CD8-positive, alpha-beta memory T cell (primary cell): ENCODE measurements at regions not wholly inside any gene's neighbourhood (a gene's known extent, or its start where the extent isn't known, plus 50 kb on each side); places are given as distances from the start of the nearest gene placed in this dataset.
"Not testable (repeated sequence)": the region's sequence is repeated elsewhere in the genome, so short reads cannot be mapped to it uniquely, and the experiment has no call there.

ENCODE experiments used
- CTCF ChIA-PET: fragments of 350-600 bp; sonication (Branson Sonifier 250); formaldehyde crosslinking; loops from one replicate; lab custom pipeline; 2021; ENCODE audit warnings: antibody characterized with exemption; lab: Charles Lee
- POLR2A ChIA-PET: fragments of 350-600 bp; sonication (Branson Sonifier 250); formaldehyde crosslinking; loops from one replicate; lab custom pipeline; 2021; ENCODE audit warnings: antibody characterized with exemption; lab: Charles Lee
- DNase-seq, 5 donors: peaks; one replicate each; pipeline versions ENCODE4 v3.0.0 to v3.0.0-alpha.2; 2020 to 2022; ENCODE audit warnings: mixed read lengths in 1 of 5
- H3K27ac ChIP-seq: one replicate; pipeline ENCODE4 v1.7.0; 2013; ENCODE audit warnings: low read depth, mild to moderate bottlenecking, low read length, moderate library complexity
- H3K27me3 ChIP-seq: 2 replicates; pipeline ENCODE4 v1.7.0; 2013; ENCODE audit warnings: low read length, mild to moderate bottlenecking; ENCODE audit not compliant: insufficient read depth, poor library complexity, severe bottlenecking
- H3K36me3 ChIP-seq: 2 replicates; pipeline ENCODE4 v1.7.0; 2013; ENCODE audit warnings: mild to moderate bottlenecking, low read length, moderate library complexity; ENCODE audit not compliant: insufficient read depth
- H3K4me1 ChIP-seq: 2 replicates; pipeline ENCODE4 v1.7.0; 2013; ENCODE audit warnings: mild to moderate bottlenecking, low read length, moderate library complexity; ENCODE audit not compliant: insufficient read depth
- H3K4me3 ChIP-seq: 2 replicates; pipeline ENCODE4 v1.7.0; 2013; ENCODE audit warnings: mild to moderate bottlenecking, low read length
- H3K9me3 ChIP-seq: 2 replicates; pipeline ENCODE4 v1.7.0; 2013; ENCODE audit warnings: mild to moderate bottlenecking, low read length
- H3K27ac Mint-ChIP-seq, 8 donors: one replicate each; pipeline ENCODE4 v1.8.0; 2020 to 2021; ENCODE audit warnings: mixed read lengths in 8 of 8, mild to moderate bottlenecking in 6 of 8, inconsistent platforms in 3 of 8, moderate library complexity in 3 of 8
- H3K27me3 Mint-ChIP-seq, 2 donors: one replicate each; pipeline ENCODE4 v1.8.0; 2020 to 2021; ENCODE audit warnings: mixed read lengths in 2 of 2, mild to moderate bottlenecking in 1 of 2, moderate library complexity in 1 of 2
- H3K36me3 Mint-ChIP-seq, 3 donors: one replicate each; pipeline ENCODE4 v1.8.0; 2020 to 2021; ENCODE audit warnings: mixed read lengths in 3 of 3, inconsistent platforms in 1 of 3, mild to moderate bottlenecking in 1 of 3
- H3K4me1 Mint-ChIP-seq, 3 donors: one replicate each; pipeline ENCODE4 v1.8.0; 2020 to 2021; ENCODE audit warnings: mixed read lengths in 3 of 3, inconsistent platforms in 1 of 3, mild to moderate bottlenecking in 1 of 3
- H3K4me3 Mint-ChIP-seq, 7 donors: one replicate each; pipeline ENCODE4 v1.8.0; 2020 to 2021; ENCODE audit warnings: mixed read lengths in 7 of 7, mild to moderate bottlenecking in 6 of 7, moderate library complexity in 4 of 7, inconsistent platforms in 2 of 7
- H3K9me3 Mint-ChIP-seq, 5 donors: one replicate each; pipeline ENCODE4 v1.8.0; 2020 to 2022; ENCODE audit warnings: mixed read lengths in 5 of 5, mild to moderate bottlenecking in 3 of 5, moderate library complexity in 2 of 5, inconsistent platforms in 1 of 5

DNA sequence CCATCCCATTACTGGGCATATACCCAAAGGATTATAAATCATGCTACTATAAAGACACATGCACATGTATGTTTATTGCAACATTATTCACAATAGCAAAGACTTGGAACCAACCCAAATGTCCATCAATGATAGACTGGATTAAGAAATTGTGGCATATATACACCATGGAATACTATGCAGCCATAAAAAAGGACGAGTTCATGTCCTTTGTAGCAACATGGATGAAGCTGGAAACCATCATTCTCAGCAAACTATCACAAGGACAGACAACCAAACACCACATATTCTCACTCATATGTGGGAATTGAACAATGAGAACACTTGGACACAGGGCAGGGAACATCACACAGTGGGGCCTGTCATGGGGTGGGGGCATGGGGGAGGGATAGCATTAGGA, 181.5 kb upstream of the SPRY2 start:
- H3K27ac ChIP-seq, H3K36me3 Mint-ChIP-seq, DNase-seq, H3K4me1 Mint-ChIP-seq, H3K4me3 Mint-ChIP-seq, H3K9me3 ChIP-seq, H3K36me3 ChIP-seq, H3K27me3 ChIP-seq, POLR2A ChIA-PET, H3K4me3 ChIP-seq, H3K9me3 Mint-ChIP-seq, H3K27me3 Mint-ChIP-seq, CTCF ChIA-PET, H3K4me1 ChIP-seq, H3K27ac Mint-ChIP-seq: not testable (repeated sequence)

DNA sequence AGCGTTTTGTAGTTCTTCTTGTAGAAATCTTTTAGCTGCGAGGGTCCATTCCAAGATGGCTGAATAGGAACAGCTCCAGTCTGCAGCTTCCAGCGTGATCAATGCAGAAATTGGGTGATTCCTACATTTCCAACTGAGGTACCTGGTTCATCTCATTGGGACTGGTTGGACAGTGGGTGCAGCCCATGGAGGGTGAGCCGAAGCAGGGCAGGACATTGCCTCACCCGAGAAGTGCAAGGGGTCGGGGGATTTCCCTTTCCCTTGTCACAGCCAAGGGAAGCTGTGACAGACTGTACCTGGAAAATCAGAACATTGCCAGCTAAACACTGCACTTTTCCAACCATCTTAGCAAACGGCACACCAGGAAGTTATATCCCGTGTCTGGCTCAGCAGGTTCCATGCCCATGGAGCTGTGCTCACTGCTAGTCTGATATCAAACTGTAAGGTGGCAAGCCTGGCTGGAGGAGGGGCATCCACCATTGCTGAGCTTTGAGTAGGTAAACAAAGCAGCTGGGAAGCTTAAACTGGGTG, 176.0 kb upstream of the SPRY2 start:
- peaks cover 0 to 6% (median 0%) of the 10 kb centered on the region in 3 donors for H3K36me3 Mint-ChIP-seq
- CTCF ChIA-PET = no interaction called here
- no peak for DNase-seq
- H3K4me3 Mint-ChIP-seq = no peak overlapping the region
- H3K27ac Mint-ChIP-seq = no peak overlapping the region
- H3K27me3 Mint-ChIP-seq = peaks cover 0 to 4% of the 10 kb centered on the region in 2 donors
- POLR2A ChIA-PET = no interaction called here
- H3K4me1 Mint-ChIP-seq = peaks cover 0 to 3% (median 0%) of the 10 kb centered on the region in 3 donors
- H3K9me3 ChIP-seq = peaks cover 5% of the 10 kb centered on the region
- no peak overlapping the region for H3K4me3 ChIP-seq
- peaks cover 0 to 9% (median 5%) of the 10 kb centered on the region in 5 donors for H3K9me3 Mint-ChIP-seq
- no peak overlapping the region for H3K27ac ChIP-seq
- no peaks in the 10 kb centered on the region for H3K4me1 ChIP-seq
- H3K36me3 ChIP-seq = no peaks in the 10 kb centered on the region
- H3K27me3 ChIP-seq = no peaks in the 10 kb centered on the region

DNA sequence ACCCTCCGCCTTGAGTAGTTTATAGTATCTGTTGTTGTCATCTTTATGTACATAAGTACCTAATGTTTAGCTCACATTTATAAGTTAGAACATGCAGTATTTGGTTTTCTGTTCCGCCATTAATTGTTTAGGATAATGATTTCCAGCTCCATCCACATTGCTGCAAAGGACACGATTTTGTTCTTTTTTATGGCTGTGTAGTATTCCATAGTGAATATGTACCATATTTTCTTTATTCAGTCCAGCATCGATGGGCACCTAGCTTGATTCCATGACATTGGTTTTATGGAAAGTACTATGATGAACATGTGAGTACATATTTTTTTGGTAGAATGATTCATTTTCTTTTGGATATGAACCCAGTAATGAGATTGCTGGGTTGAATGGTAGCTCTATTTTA, 174.4 kb upstream of the SPRY2 start:
- Mint-ChIP-seq H3K36me3 (peaks cover 0 to 6% (median 0%) of the 10 kb centered on the region in 3 donors), H3K4me1 (peaks cover 0 to 3% (median 0%) of the 10 kb centered on the region in 3 donors), H3K4me3 (no peak overlapping the region), H3K27ac (no peak overlapping the region), H3K9me3 (peaks cover 0 to 7% (median 5%) of the 10 kb centered on the region in 5 donors), H3K27me3 (peaks cover 0 to 4% of the 10 kb centered on the region in 2 donors)
- Histone ChIP-seq H3K27ac (no peak overlapping the region), H3K36me3 (no peaks in the 10 kb centered on the region), H3K27me3 (no peaks in the 10 kb centered on the region), H3K4me3 (no peak overlapping the region), H3K9me3 (peaks cover 5% of the 10 kb centered on the region), H3K4me1 (no peaks in the 10 kb centered on the region)
- CTCF ChIA-PET = no interaction called here
- POLR2A ChIA-PET = no interaction called here
- no peak for DNase-seq

DNA sequence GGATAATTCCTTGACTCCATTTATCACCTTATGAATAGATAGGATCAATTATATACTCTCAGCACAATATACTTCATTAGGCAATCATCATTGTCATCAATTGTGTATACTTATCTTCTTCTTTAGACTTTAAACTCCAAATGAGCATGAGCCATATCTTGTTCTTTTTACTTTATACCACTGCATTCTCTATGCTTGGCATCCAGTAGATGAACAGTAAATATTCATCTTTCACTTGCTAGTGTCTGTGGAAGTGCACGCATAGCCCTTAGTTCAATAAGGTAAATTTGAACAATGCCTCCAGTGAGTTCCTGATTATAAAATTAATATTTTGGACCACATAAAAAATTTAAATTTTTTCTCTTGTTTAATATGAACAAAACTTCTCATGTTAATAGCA, 172.3 kb upstream of the SPRY2 start:
- DNase-seq = no peak
- Histone ChIP-seq H3K4me1 (no peaks in the 10 kb centered on the region), H3K9me3 (peaks cover 5% of the 10 kb centered on the region), H3K4me3 (no peak overlapping the region), H3K36me3 (no peaks in the 10 kb centered on the region), H3K27ac (no peak overlapping the region), H3K27me3 (no peaks in the 10 kb centered on the region)
- POLR2A ChIA-PET = no interaction called here
- no peak overlapping the region for H3K4me3 Mint-ChIP-seq
- H3K27me3 Mint-ChIP-seq = peaks cover 0 to under 1% of the 10 kb centered on the region in 2 donors
- CTCF ChIA-PET = no interaction called here
- peaks cover 0 to 3% (median 0%) of the 10 kb centered on the region in 3 donors for H3K4me1 Mint-ChIP-seq
- H3K36me3 Mint-ChIP-seq = peaks cover 0 to 6% (median 0%) of the 10 kb centered on the region in 3 donors
- H3K27ac Mint-ChIP-seq = no peak overlapping the region
- H3K9me3 Mint-ChIP-seq = peaks cover 0 to 7% (median 5%) of the 10 kb centered on the region in 5 donors

DNA sequence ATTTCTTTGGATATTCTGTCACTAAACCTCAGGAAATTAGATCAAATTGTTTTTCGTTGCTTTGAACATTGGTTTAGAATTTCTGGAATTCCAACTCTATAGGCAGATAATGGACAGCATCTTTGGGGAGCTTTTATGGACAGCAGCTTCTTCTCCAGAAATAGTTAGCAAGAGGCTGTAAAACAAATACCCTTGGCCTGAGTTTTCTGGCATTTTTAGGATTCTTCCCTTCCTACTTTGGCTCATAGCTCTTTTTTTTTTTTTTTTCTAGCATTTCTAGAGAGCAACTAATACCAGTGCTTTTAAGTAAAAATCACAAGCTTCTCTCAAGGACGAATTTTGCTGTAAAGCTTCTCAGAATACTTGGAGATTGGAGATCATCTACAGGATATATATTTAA, 169.8 kb upstream of the SPRY2 start:
- no peaks in the 10 kb centered on the region for H3K4me1 ChIP-seq
- no peak for DNase-seq
- no peak overlapping the region for H3K4me3 ChIP-seq
- ChIA-PET POLR2A (no interaction called here), CTCF (no interaction called here)
- Mint-ChIP-seq H3K27ac (no peak overlapping the region), H3K36me3 (no peaks in the 10 kb centered on the region), H3K27me3 (no peaks in the 10 kb centered on the region), H3K9me3 (peaks cover 0 to 10% (median 4%) of the 10 kb centered on the region in 5 donors), H3K4me3 (no peak overlapping the region), H3K4me1 (no peaks in the 10 kb centered on the region)
- no peak overlapping the region for H3K27ac ChIP-seq
- no peaks in the 10 kb centered on the region for H3K9me3 ChIP-seq
- no peaks in the 10 kb centered on the region for H3K36me3 ChIP-seq
- H3K27me3 ChIP-seq = no peaks in the 10 kb centered on the region

DNA sequence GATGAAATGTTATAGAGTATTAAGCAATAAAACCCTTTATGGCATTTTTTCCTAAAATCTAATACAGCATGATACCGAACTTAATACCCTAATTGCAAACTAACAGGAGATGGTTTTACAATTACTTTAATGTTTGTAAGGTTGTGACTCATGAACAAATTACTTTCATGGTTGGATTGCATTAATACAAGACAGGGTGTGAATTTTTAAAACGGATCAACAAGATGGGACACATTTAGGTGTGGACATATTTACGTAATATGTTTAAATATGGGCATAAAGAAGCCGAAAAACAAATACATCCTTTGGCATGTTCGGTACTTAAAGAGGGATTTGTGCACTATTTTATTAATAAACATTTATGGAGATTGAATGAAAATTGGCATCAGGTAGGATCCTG, 168.3 kb upstream of the SPRY2 start:
- Histone ChIP-seq H3K27me3 (no peaks in the 10 kb centered on the region), H3K4me3 (no peak overlapping the region), H3K36me3 (no peaks in the 10 kb centered on the region), H3K27ac (no peak overlapping the region), H3K4me1 (no peaks in the 10 kb centered on the region), H3K9me3 (no peaks in the 10 kb centered on the region)
- no peaks in the 10 kb centered on the region for H3K4me1 Mint-ChIP-seq
- H3K36me3 Mint-ChIP-seq = no peaks in the 10 kb centered on the region
- DNase-seq = no peak
- no peaks in the 10 kb centered on the region for H3K27me3 Mint-ChIP-seq
- ChIA-PET CTCF (no interaction called here), POLR2A (no interaction called here)
- H3K9me3 Mint-ChIP-seq = peaks cover 0 to 13% (median 6%) of the 10 kb centered on the region in 5 donors
- no peak overlapping the region for H3K27ac Mint-ChIP-seq
- no peak overlapping the region for H3K4me3 Mint-ChIP-seq

DNA sequence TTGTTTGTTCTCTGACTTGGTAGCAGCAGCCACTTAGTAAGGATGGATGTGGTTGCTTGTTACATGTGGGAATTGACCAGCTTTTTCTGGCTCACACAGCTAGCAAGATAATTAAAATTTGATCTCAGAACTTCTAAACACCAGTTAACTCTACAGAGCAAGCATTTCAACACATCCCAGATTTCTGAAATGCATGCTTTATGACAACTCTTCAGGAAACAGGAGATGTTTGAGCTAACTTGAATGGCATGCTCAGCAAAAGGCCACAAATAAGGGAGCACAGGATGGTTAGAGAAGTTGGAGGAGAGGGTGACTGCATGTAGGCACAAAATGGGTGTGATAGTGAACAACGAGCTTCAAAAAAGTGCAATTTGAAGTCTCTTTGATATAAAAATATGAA, 167.1 kb upstream of the SPRY2 start:
- H3K27ac ChIP-seq = no peak overlapping the region
- Mint-ChIP-seq H3K9me3 (peaks cover 0 to 13% (median 6%) of the 10 kb centered on the region in 5 donors), H3K36me3 (no peaks in the 10 kb centered on the region), H3K27ac (no peak overlapping the region), H3K27me3 (no peaks in the 10 kb centered on the region), H3K4me1 (no peaks in the 10 kb centered on the region), H3K4me3 (no peak overlapping the region)
- H3K36me3 ChIP-seq = no peaks in the 10 kb centered on the region
- H3K4me1 ChIP-seq = no peaks in the 10 kb centered on the region
- POLR2A ChIA-PET = no interaction called here
- H3K9me3 ChIP-seq = no peaks in the 10 kb centered on the region
- H3K4me3 ChIP-seq = no peak overlapping the region
- CTCF ChIA-PET = no interaction called here
- H3K27me3 ChIP-seq = no peaks in the 10 kb centered on the region
- DNase-seq = no peak

DNA sequence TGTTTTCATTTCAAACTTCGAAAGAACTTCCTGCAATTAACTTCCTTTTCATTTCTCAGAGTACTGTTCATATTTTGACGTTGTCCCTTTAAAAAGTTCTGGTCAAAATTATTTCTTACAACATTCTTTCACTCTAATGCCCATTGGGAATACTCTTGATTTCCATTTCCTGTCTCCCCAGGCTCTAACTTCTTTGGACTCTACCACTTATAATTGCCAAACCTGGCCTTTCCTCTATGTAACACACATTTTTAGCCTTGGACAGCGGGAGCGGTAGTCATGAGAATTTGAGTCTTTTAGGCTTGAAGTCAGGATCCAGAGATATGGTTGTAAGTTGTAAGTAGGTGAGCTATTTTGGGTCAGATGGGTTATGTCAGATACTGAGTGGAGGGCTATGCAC, 163.5 kb upstream of the SPRY2 start:
- Histone ChIP-seq H3K4me3 (no peak overlapping the region), H3K4me1 (no peaks in the 10 kb centered on the region), H3K27ac (no peak overlapping the region), H3K36me3 (no peaks in the 10 kb centered on the region), H3K9me3 (no peaks in the 10 kb centered on the region), H3K27me3 (no peaks in the 10 kb centered on the region)
- no peaks in the 10 kb centered on the region for H3K27me3 Mint-ChIP-seq
- peaks cover 0 to 2% (median 0%) of the 10 kb centered on the region in 3 donors for H3K36me3 Mint-ChIP-seq
- ChIA-PET CTCF (no interaction called here), POLR2A (no interaction called here)
- H3K4me1 Mint-ChIP-seq = no peaks in the 10 kb centered on the region
- DNase-seq = no peak
- H3K9me3 Mint-ChIP-seq = peaks cover 0 to 13% (median 6%) of the 10 kb centered on the region in 5 donors
- H3K4me3 Mint-ChIP-seq = no peak overlapping the region
- H3K27ac Mint-ChIP-seq = no peak overlapping the region
